ENCODE measurements at regions not wholly inside any gene's neighbourhood (a gene's known extent, or its start where the extent isn't known, plus 50 kb on each side); places are given as distances from the start of the nearest gene placed in this dataset.

DNA sequence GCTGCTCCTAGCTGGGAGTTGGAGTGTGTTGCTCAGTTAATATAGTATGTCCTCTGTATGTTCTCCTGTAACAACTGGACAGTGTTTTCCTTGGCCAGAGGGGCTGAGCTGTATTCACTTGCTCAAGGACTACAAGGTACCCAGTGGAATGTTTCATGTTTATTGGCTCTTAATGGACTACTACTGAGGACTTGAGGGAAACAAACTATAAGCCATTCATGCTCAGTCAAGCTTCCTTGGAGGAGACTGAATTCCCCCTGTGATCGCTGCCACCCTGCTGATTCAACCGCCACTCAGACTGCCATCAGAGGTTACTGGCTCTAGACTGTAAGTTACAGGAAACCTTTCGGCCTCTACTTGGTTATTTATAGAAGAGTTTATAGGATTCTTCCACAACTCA is 166.6 kb downstream of the ZC3H11B start:
- TF ChIP-seq ZIC2 (tag by site-specific recombination; IDR thresholded peaks at IDR 0.05) = peak; percentile 68
- TF ChIP-seq ZNF544 (tag by site-specific recombination; IDR thresholded peaks at IDR 0.05) = no peak
- TF ChIP-seq, protein P1, sequence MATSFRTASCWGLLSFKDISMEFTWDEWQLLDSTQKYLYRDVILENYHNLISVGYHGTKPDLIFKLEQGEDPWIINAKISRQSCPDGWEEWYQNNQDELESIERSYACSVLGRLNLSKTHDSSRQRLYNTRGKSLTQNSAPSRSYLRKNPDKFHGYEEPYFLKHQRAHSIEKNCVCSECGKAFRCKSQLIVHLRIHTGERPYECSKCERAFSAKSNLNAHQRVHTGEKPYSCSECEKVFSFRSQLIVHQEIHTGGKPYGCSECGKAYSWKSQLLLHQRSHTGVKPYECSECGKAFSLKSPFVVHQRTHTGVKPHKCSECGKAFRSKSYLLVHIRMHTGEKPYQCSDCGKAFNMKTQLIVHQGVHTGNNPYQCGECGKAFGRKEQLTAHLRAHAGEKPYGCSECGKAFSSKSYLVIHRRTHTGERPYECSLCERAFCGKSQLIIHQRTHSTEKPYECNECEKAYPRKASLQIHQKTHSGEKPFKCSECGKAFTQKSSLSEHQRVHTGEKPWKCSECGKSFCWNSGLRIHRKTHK (tag by site-specific recombination; IDR thresholded peaks at IDR 0.05) = no peak
- Histone ChIP-seq H3K4me3 (ENCODE audit: low read depth, low read length) (no peak overlapping the region), H3K36me3 (ENCODE audit: control insufficient read depth in 2 of 2, insufficient read depth in 1 of 2, low read length in 2 of 2) (no peaks in the 10 kb centered on the region), H3K9me3 (ENCODE audit: control insufficient read depth, insufficient read depth, low read depth, low read length) (no peaks in the 10 kb centered on the region), H3K27ac (ENCODE audit: extremely low read depth, low read depth, low read length) (no peak overlapping the region), H3K4me1 (ENCODE audit: control insufficient read depth, insufficient read depth, low read length) (no peaks in the 10 kb centered on the region)
- ChIA-PET CTCF (interaction anchor here (0.5 kb wide), 1 partner anchor 293 kb away, joined by 5 read pairs; no protein-coding TSS in a partner anchor), POLR2A (no interaction called here)

DNA sequence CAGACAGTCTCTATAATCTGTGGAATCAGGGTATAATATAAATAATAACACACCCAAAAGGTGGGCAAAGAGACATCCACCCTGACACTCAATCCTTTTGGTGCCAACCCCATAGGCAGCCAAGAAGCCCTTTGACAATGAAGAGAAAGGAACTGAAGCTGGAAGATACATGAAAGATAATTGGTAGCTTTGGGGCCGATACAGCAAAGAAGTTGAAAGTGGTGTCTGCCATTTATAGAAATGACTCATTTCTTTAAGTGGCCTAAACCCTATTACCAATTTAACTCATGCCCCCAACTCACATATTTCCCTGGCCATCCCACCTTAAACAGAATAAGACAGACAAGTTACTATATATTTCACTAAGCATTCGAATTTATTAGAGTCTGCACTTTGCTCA is 167.0 kb downstream of the ZC3H11B start:
- H3K4me3 ChIP-seq (ENCODE audit: low read depth, low read length) = no peak overlapping the region
- CTCF ChIA-PET = interaction anchor here (0.5 kb wide), 1 partner anchor 293 kb away, joined by 5 read pairs; no protein-coding TSS in a partner anchor
- no peak for TF ChIP-seq ZNF366 (tag by site-specific recombination; conservative IDR thresholded peaks at IDR 0.05)
- no peak for TF ChIP-seq KLF7 (tag by site-specific recombination; IDR thresholded peaks at IDR 0.05; ENCODE audit: borderline replicate concordance)
- TF ChIP-seq, protein P2, sequence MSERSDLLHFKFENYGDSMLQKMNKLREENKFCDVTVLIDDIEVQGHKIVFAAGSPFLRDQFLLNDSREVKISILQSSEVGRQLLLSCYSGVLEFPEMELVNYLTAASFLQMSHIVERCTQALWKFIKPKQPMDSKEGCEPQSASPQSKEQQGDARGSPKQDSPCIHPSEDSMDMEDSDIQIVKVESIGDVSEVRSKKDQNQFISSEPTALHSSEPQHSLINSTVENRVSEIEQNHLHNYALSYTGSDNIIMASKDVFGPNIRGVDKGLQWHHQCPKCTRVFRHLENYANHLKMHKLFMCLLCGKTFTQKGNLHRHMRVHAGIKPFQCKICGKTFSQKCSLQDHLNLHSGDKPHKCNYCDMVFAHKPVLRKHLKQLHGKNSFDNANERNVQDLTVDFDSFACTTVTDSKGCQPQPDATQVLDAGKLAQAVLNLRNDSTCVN (tag by site-specific recombination; optimal IDR thresholded peaks at IDR 0.05) = no peak
- TF ChIP-seq ZNF561 (tag by site-specific recombination; IDR thresholded peaks at IDR 0.05; ENCODE audit: borderline replicate concordance) = no peak
- TF ChIP-seq, protein P3, sequence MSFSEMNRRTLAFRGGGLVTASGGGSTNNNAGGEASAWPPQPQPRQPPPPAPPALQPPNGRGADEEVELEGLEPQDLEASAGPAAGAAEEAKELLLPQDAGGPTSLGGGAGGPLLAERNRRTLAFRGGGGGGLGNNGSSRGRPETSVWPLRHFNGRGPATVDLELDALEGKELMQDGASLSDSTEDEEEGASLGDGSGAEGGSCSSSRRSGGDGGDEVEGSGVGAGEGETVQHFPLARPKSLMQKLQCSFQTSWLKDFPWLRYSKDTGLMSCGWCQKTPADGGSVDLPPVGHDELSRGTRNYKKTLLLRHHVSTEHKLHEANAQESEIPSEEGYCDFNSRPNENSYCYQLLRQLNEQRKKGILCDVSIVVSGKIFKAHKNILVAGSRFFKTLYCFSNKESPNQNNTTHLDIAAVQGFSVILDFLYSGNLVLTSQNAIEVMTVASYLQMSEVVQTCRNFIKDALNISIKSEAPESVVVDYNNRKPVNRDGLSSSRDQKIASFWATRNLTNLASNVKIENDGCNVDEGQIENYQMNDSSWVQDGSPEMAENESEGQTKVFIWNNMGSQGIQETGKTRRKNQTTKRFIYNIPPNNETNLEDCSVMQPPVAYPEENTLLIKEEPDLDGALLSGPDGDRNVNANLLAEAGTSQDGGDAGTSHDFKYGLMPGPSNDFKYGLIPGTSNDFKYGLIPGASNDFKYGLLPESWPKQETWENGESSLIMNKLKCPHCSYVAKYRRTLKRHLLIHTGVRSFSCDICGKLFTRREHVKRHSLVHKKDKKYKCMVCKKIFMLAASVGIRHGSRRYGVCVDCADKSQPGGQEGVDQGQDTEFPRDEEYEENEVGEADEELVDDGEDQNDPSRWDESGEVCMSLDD (tag by site-specific recombination; IDR thresholded peaks at IDR 0.05) = no peak
- TF ChIP-seq ZNF48 (tag by site-specific recombination; IDR thresholded peaks at IDR 0.05) = no peak
- no peak for TF ChIP-seq SCRT1 (tag by site-specific recombination; IDR thresholded peaks at IDR 0.05; ENCODE audit: borderline replicate concordance)
- TF ChIP-seq ZNF10 (tag by site-specific recombination; IDR thresholded peaks at IDR 0.05) = no peak
- TF ChIP-seq ZNF426 (tag by site-specific recombination; IDR thresholded peaks at IDR 0.05) = no peak
- TF ChIP-seq ZNF843 (tag by site-specific recombination; IDR thresholded peaks at IDR 0.05) = no peak
- TF ChIP-seq, protein P4, sequence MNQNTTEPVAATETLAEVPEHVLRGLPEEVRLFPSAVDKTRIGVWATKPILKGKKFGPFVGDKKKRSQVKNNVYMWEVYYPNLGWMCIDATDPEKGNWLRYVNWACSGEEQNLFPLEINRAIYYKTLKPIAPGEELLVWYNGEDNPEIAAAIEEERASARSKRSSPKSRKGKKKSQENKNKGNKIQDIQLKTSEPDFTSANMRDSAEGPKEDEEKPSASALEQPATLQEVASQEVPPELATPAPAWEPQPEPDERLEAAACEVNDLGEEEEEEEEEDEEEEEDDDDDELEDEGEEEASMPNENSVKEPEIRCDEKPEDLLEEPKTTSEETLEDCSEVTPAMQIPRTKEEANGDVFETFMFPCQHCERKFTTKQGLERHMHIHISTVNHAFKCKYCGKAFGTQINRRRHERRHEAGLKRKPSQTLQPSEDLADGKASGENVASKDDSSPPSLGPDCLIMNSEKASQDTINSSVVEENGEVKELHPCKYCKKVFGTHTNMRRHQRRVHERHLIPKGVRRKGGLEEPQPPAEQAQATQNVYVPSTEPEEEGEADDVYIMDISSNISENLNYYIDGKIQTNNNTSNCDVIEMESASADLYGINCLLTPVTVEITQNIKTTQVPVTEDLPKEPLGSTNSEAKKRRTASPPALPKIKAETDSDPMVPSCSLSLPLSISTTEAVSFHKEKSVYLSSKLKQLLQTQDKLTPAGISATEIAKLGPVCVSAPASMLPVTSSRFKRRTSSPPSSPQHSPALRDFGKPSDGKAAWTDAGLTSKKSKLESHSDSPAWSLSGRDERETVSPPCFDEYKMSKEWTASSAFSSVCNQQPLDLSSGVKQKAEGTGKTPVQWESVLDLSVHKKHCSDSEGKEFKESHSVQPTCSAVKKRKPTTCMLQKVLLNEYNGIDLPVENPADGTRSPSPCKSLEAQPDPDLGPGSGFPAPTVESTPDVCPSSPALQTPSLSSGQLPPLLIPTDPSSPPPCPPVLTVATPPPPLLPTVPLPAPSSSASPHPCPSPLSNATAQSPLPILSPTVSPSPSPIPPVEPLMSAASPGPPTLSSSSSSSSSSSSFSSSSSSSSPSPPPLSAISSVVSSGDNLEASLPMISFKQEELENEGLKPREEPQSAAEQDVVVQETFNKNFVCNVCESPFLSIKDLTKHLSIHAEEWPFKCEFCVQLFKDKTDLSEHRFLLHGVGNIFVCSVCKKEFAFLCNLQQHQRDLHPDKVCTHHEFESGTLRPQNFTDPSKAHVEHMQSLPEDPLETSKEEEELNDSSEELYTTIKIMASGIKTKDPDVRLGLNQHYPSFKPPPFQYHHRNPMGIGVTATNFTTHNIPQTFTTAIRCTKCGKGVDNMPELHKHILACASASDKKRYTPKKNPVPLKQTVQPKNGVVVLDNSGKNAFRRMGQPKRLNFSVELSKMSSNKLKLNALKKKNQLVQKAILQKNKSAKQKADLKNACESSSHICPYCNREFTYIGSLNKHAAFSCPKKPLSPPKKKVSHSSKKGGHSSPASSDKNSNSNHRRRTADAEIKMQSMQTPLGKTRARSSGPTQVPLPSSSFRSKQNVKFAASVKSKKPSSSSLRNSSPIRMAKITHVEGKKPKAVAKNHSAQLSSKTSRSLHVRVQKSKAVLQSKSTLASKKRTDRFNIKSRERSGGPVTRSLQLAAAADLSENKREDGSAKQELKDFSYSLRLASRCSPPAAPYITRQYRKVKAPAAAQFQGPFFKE (tag by site-specific recombination; IDR thresholded peaks at IDR 0.05; ENCODE audit: borderline replicate concordance) = no peak
- no peak for TF ChIP-seq ZNF121 (tag by site-specific recombination; IDR thresholded peaks at IDR 0.05)
- TF ChIP-seq ZNF654 (tag by site-specific recombination; IDR thresholded peaks at IDR 0.05; ENCODE audit: low read depth) = no peak
- no peak for TF ChIP-seq ZNF658 (tag by site-specific recombination; IDR thresholded peaks at IDR 0.05)
- TF ChIP-seq ZNF157 (tag by site-specific recombination; IDR thresholded peaks at IDR 0.05) = no peak
- no peak for TF ChIP-seq ZBTB7A (tag by site-specific recombination; IDR thresholded peaks at IDR 0.05; ENCODE audit: low read depth)
- no peak for TF ChIP-seq ZNF830 (tag by site-specific recombination; IDR thresholded peaks at IDR 0.05; ENCODE audit: low read depth)
- no peak for TF ChIP-seq HOXA7 (CRISPR knock-in tag; IDR thresholded peaks at IDR 0.05; ENCODE audit: borderline replicate concordance)
- TF ChIP-seq SALL2 (tag by site-specific recombination; IDR thresholded peaks at IDR 0.05; ENCODE audit: borderline replicate concordance) = no peak
- no peaks in the 10 kb centered on the region for H3K9me3 ChIP-seq (ENCODE audit: control insufficient read depth, insufficient read depth, low read depth, low read length)
- no peaks in the 10 kb centered on the region for H3K36me3 ChIP-seq (ENCODE audit: control insufficient read depth in 2 of 2, insufficient read depth in 1 of 2, low read length in 2 of 2)
- no peak overlapping the region for H3K27ac ChIP-seq (ENCODE audit: extremely low read depth, low read depth, low read length)
- POLR2A ChIA-PET = no interaction called here
- H3K4me1 ChIP-seq (ENCODE audit: control insufficient read depth, insufficient read depth, low read length) = no peaks in the 10 kb centered on the region
